HFFc6 (cell line): ENCODE measurements at regions not wholly inside any gene's neighbourhood (a gene's known extent, or its start where the extent isn't known, plus 50 kb on each side); places are given as distances from the start of the nearest gene placed in this dataset.

Source experiments
- DNase-seq: peaks from one replicate; pipeline ENCODE4 v3.0.0-alpha.2; 2018
- H3K27ac Mint-ChIP-seq: 2 replicates; pipeline ENCODE4 v1.8.0; 2020; ENCODE audit warnings: mild to moderate bottlenecking, mixed read lengths
- H3K27me3 Mint-ChIP-seq: 2 replicates; pipeline ENCODE4 v1.8.0; 2021; ENCODE audit warnings: mild to moderate bottlenecking, moderate library complexity, mixed read lengths; ENCODE audit not compliant: insufficient read depth
- H3K36me3 Mint-ChIP-seq: 2 replicates; pipeline ENCODE4 v1.8.0; 2021; ENCODE audit warnings: low read depth, mixed read lengths
- H3K4me1 Mint-ChIP-seq: 2 replicates; pipeline ENCODE4 v1.8.0; 2020; ENCODE audit warnings: low read depth, mixed read lengths
- H3K4me3 Mint-ChIP-seq: 2 replicates; pipeline ENCODE4 v1.8.0; 2020; ENCODE audit warnings: mild to moderate bottlenecking, moderate library complexity, mixed read lengths
- H3K9me3 Mint-ChIP-seq: 2 replicates; pipeline ENCODE4 v1.8.0; 2020; ENCODE audit warnings: mild to moderate bottlenecking, mixed read lengths
- CTCF ChIP-seq: fragments of 200-600 bp; sonication (generic); IDR thresholded peaks from 2 replicates; pipeline ENCODE4 v1.5.0; 2021; ENCODE audit warnings: antibody characterized with exemption, mild to moderate bottlenecking

- Mint-ChIP-seq H3K4me1 (no peaks in the 10 kb centered on the region), H3K27ac (no peak overlapping the region), H3K4me3 (no peak overlapping the region), H3K27me3 (peaks cover 9% of the 10 kb centered on the region; the same call in 1 of the 2 replicates), H3K9me3 (no peaks in the 10 kb centered on the region), H3K36me3 (no peaks in the 10 kb centered on the region)
- no peak for TF ChIP-seq CTCF
- no peak for DNase-seq
These were observed 74.0 kb downstream of the DMRTA2 start for GRCh38 chr1:50349242-50349565.

DNA sequence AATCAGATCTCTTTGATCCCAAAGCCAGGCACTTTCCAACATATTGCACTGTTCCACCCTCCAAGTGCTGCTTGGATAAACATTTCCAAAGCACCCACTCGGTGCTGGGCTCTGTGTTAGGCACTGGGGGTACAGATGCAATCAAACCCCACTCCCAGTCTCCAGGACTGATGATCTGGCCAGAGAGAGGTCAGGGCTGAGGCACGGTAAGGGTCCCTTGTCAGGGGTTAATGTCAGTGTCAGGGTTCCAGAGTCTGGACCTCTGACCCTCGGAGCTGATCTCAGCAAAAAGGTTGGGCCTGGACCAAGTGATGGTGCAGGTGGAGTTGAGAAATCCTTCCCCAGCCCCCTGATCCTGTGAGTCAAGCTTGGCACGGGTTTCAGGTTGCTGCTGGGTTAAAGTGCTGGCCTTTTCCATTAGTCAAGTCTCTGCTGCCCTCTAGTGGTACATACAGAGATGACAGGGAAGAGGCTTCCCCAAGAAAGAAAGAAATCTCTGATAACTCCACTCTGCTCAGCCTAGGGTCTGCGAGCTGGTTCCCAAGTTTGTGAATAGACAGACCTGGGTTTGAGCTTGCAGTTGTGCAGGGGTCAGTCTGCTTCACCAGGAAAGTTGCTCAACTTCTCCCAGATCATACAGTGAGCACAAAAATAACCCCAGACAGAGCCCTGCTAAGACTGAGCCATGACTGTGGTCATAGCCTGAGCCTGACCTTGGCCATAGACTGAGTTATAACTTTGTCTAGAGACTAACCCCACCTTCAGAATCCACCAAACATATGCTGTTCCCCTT is 74.6 kb downstream of the DMRTA2 start:
- Mint-ChIP-seq H3K27ac (no peak overlapping the region), H3K9me3 (no peaks in the 10 kb centered on the region), H3K4me1 (no peaks in the 10 kb centered on the region), H3K27me3 (peaks cover 9% of the 10 kb centered on the region; the same call in 1 of the 2 replicates), H3K4me3 (no peak overlapping the region), H3K36me3 (no peaks in the 10 kb centered on the region)
- peak; percentile 94 for TF ChIP-seq CTCF
- DNase-seq, result peak; percentile 64

DNA sequence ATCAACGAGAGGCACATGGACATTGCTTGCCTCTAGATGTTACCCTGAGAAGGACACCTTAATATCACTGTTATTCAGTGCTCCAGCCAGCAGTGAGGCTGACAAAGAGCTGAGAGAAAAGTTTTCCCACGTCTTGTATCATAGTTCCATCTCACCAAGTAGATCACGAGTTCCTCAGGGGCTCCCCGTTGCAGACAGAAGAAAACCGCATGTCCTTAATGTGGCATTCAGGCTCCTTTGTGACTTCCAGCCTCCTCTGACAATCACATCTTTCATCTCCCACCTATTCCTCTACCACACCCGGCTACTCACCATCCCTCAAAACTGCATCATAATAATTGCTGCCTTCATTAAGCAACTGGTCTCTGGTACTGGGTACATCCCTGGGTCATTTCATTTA is 75.3 kb downstream of the DMRTA2 start:
- Mint-ChIP-seq H3K4me3 (no peak overlapping the region), H3K27ac (no peak overlapping the region), H3K4me1 (no peaks in the 10 kb centered on the region), H3K27me3 (peaks cover 9% of the 10 kb centered on the region; the same call in 1 of the 2 replicates), H3K9me3 (no peaks in the 10 kb centered on the region), H3K36me3 (no peaks in the 10 kb centered on the region)
- no peak for DNase-seq
- TF ChIP-seq CTCF, result no peak

GRCh38 chr1:50346621-50347020 is 76.6 kb downstream of the DMRTA2 start:
- no peak for TF ChIP-seq CTCF
- H3K4me3 Mint-ChIP-seq, result no peak overlapping the region
- H3K36me3 Mint-ChIP-seq, result no peaks in the 10 kb centered on the region
- H3K27me3 Mint-ChIP-seq, result peaks cover 11% of the 10 kb centered on the region; the same call in 1 of the 2 replicates
- no peaks in the 10 kb centered on the region for H3K4me1 Mint-ChIP-seq
- DNase-seq, result no peak
- H3K27ac Mint-ChIP-seq, result no peak overlapping the region
- H3K9me3 Mint-ChIP-seq, result no peaks in the 10 kb centered on the region

DNA sequence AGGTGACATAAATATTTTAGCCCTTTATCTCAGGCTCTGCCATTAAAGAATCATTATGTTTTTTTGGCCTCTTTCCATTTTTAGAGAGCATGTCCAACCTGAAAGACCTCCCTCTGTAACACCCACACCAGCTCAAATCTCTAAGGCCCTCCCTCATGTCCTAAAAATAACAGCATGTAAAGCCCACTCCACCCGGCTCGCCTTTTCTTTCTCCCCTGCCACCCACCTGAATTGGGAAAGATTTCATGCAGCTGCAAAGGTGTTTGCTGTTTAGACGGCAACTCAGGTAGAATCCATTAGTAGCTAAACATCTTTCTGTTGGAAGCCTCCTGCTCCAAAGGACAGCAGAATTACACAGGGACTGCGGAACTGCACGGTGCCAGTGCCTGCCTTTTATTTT is 79.9 kb downstream of the DMRTA2 start:
- H3K4me3 Mint-ChIP-seq, result no peak overlapping the region
- no peak overlapping the region for H3K27ac Mint-ChIP-seq
- no peaks in the 10 kb centered on the region for H3K4me1 Mint-ChIP-seq
- H3K9me3 Mint-ChIP-seq, result no peaks in the 10 kb centered on the region
- no peak for DNase-seq
- peaks cover 8% of the 10 kb centered on the region for H3K27me3 Mint-ChIP-seq
- H3K36me3 Mint-ChIP-seq, result no peaks in the 10 kb centered on the region
- TF ChIP-seq CTCF, result no peak
